RKO (cell line): ENCODE measurements at regions not wholly inside any gene's neighbourhood (a gene's known extent, or its start where the extent isn't known, plus 50 kb on each side); places are given as distances from the start of the nearest gene placed in this dataset.
"Not testable (repeated sequence)": the region's sequence is repeated elsewhere in the genome, so short reads cannot be mapped to it uniquely, and the experiment has no call there.

Source experiments
- DNase-seq: peaks from one replicate; pipeline ENCODE4 v3.0.0-alpha.2; 2016; ENCODE audit warnings: low spot score

GRCh38 chr6:167208819-167209576 lies 51.2 kb upstream of the GPR31 start:
- DNase-seq = no peak

GRCh38 chr6:167209577-167209975 lies 51.8 kb upstream of the GPR31 start:
- no peak for DNase-seq

GRCh38 chr6:167210375-167211294 lies 52.9 kb upstream of the GPR31 start:
- no peak for DNase-seq

GRCh38 chr6:167211295-167211648 lies 53.5 kb upstream of the GPR31 start:
- no peak for DNase-seq

GRCh38 chr6:167211881-167212712 lies 54.3 kb upstream of the GPR31 start:
- DNase-seq = no peak

GRCh38 chr6:167212713-167213005 lies 54.9 kb upstream of the GPR31 start:
- no peak for DNase-seq

GRCh38 chr6:167214206-167214605 lies 56.4 kb upstream of the GPR31 start:
- no peak for DNase-seq

- DNase-seq = not testable (repeated sequence)
Observed at GRCh38 chr6:167215429-167216250, 57.9 kb upstream of the GPR31 start.

- not testable (repeated sequence) for DNase-seq
Observed at GRCh38 chr6:167216390-167217050, 58.7 kb upstream of the GPR31 start.

GRCh38 chr6:167217073-167217472 lies 59.3 kb upstream of the GPR31 start:
- not testable (repeated sequence) for DNase-seq

- peak; percentile 45 for DNase-seq
Observed at GRCh38 chr6:167217951-167218759, 60.4 kb upstream of the GPR31 start.

- DNase-seq = not testable (repeated sequence)
Observed at GRCh38 chr6:167219079-167219478, 61.3 kb upstream of the GPR31 start.

GRCh38 chr6:167219967-167220512 lies 62.3 kb upstream of the GPR31 start:
- no peak for DNase-seq

GRCh38 chr6:167221400-167222201 lies 63.8 kb upstream of the GPR31 start:
- DNase-seq = no peak

- not testable (repeated sequence) for DNase-seq
Observed at GRCh38 chr6:167225566-167226382, 65.3 kb upstream of the UNC93A start.

- no peak for DNase-seq
Observed at GRCh38 chr6:167226383-167226685, 64.8 kb upstream of the UNC93A start.

GRCh38 chr6:167226791-167227190 lies 64.3 kb upstream of the UNC93A start:
- DNase-seq = no peak

GRCh38 chr6:167227984-167228383 lies 63.1 kb upstream of the UNC93A start:
- no peak for DNase-seq
